ENCODE measurements at regions not wholly inside any gene's neighbourhood (a gene's known extent, or its start where the extent isn't known, plus 50 kb on each side); places are given as distances from the start of the nearest gene placed in this dataset.
"Not testable (repeated sequence)": the region's sequence is repeated elsewhere in the genome, so short reads cannot be mapped to it uniquely, and the experiment has no call there.

DNA sequence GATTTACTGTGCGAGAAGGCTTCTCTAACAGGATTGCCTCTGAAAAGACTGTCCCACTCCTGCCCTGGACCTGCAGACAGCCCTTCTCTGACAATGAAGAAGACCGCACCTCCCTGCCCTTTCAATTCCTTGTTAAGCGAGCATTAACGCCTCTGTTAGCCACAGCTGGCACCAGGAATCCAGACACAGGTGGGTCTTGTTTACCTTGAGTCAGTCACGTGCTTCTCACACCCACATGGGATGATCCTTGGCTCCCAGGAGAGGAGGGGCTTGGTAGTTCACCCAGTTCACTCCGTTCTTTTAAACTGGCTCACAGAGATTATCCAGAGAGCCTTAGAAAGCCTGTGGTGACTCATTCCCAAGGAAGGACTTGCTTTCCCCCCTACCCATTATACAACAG, 410.5 kb upstream of the MEIS1 start:
- DNase-seq, result no peak

DNA sequence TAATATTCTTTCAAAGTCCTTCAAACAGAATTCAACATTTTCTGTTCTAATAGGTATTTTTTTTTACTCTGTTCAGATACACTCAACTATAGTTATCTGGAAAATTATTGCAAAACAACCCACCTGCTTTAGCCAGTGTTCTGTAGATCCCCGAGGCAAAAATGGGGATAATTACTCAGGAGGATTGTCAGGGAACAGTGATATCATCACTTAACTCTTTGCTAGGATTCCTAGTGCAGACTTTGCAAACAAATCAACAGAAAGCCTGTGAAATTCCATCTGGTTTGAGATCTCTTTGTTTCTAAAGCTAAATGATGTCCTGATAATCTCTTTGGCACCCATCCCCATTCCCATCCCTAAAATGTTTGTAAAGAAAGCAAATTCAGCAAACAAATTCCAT, 413.6 kb upstream of the MEIS1 start:
- DNase-seq, result no peak

DNA sequence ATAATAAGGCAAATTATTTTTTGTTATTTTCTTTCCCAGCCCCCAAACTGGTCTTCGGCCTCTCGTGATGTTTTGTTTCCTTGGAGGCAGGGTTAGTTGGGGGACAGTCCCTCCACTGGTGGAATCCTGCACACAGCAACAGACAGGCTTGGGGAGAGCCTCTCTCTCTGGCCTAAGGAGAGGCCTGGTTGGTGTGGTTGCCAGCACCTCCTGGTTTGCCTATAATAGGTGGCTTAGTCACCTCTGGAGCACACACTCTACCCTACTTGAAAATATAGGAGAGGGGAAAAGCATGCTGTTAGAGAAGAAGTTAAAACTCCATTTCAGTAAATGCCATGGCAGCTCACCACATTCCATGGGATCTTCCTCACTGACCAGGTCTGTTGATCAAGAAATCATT, 417.2 kb upstream of the MEIS1 start:
- no peak for DNase-seq

DNA sequence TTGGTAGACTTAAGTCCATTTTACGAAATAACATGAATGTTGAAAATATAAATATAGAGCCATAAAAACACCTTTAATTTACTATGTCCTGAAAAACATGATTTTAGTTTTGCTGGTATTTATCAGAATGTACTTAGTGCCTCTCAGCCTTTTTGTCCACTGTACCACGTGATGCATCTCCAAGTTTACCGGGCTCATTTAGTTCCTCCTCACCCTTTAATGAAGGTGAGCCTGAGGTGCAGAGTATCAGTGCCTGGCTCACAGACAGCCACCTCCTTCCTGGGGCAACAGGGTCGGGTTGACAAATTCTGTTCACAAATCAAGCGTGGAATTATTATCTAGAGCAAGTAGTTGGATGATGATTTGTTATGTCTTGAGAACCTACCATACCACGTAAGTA, 420.5 kb upstream of the MEIS1 start:
- no peak for DNase-seq

DNA sequence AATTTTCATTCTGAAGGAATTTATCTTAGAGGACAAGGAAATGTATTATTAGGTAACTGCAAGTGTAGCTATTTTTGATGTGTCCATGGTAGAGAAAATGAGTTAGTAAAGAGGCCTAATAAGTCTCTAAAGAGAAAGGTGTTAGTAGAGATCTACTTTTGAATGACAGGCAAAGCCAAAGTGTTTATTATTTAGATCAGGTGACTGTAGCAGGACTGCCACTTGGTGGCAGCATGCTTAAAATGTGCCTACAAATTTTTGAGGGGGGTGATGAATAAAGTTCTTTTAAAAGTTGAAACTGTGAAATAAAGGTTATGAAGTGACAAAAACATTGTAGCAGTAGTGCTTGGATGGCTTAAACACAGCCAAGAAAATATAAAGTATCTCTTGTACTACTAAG, 421.5 kb upstream of the MEIS1 start:
- DNase-seq, result no peak

DNA sequence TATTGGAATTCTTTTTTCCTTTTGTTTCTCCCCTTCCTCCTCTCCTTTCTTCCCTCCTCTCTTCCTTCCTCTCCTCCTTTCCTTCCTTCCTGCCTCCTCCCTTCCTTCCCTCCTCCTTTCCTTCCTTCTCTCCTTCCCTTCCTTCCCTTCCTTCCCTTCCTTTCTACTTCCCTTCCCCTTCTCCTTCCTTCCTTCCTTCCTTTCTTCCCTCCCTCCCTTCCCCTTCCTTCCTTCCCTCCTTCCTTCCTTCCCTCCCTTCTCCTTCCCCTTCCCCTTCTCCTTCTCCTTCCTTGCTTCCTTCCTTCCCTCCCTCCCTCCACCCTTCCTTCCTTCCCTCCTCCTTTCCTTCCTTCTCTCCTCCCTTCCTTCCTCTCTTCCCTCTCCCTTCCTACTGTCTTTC, 431.0 kb upstream of the MEIS1 start:
- DNase-seq, result no peak

DNA sequence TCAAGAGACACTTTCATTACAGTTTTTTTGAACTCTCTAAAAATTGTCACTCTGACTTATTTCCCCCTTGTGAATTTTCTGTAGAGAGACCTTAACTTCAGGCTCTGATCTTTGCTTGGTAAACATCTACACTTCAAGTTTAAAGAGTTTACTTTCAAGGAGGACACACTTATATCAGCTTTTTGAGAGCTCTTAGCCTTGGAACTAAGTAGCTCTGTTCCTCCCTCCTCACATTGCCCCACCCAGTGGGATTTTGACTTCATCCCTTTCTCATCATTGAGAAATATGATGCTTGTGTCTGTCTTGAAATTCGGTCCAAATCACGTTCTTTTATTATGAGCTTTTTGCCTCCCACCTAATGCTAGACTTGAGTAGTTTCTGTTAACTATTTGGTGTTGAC, 433.4 kb upstream of the MEIS1 start:
- DNase-seq, result no peak

DNA sequence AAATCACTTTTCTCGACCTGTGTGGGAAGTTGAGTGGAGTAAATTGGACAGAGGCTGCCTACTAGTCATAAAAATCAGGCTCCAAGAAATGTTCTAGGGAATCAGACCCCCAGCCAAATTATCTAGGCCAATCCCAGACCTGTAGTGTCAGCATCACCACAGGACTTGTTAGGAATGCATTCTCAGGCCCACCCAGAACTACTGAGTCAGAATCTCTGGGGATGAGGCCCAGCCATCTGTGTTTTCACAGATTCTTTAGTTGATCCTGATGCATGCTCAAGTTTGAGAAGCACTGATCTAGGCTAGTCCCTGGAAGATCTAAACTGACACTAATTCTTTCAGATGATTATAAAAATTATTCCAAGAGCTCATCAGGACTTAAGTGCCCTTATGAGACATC, 434.0 kb upstream of the MEIS1 start:
- DNase-seq, result no peak

DNA sequence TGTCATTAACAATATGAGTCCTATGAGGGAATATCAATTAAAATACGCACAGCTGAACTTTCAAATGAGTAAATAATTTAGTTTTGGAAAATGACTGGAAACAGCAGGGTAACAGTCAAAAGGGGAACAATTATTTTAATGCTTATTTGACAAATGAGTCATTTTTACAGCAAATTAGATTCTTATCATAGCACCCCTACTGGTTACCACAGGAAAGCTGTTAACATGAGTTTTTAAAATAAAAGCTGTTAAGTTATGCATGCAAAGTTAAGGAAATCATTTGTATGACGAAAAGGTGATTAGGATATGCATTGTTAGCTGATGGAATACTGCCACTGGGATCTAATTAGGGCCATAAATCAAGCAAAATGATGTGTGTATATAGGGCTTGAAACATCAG, 435.1 kb upstream of the MEIS1 start:
- no peak for DNase-seq

DNA sequence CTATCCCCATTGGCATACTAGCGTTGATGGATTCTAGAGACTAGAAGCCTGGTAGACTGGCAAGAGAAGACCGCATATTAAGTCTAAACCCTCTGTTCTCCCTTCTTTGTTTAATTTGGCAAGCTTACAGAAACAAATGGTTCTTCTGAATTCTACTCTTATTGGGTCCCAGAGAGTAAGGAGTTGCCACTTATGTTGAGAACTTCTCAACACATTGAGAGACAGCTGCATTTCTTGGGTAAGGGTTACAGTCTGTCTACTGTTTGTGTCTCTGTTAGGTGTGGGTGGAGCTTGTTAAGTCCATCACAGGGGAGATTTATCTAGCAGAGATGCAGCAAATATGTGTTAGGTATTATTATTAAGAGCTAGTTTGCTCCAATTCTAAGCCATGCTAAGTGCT, 435.8 kb upstream of the MEIS1 start:
- DNase-seq, result no peak

DNA sequence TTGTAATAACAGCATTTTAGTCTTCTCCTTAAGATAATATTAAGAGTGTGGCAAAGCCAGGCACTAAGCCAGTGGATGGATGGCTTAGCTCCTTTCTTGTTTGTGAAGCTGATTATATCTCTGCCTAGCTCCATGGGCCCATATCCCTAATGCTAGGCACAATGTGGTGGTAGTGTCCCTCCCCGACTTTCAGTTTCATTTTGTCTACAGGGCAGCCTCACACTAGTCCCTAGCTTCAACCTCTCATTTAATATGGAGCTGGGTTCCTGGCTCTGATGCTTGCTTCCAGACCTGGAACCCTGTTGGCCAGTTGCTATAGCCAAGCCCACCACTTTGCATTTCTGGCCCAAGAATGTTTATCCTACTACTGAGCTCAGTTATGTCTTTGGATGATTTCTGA, 437.0 kb upstream of the MEIS1 start:
- DNase-seq, result no peak

DNA sequence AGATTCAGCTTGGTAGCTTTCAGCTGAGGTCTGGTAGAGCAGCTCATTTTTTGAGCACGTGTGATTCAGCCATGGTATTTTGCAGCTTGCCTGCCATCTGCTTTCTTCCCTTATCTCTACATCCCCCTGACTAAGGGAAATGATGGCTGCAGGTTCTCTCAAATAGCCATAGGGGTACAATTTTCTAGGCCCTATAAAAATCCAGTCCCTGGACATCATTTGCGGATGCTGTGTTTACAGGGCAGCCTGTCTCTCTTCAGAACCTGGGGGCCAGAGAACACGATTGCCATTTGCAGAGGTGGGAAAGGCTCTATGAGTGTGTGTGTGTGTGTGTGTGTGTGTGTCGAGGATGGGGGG, 442.7 kb upstream of the MEIS1 start:
- no peak for DNase-seq

DNA sequence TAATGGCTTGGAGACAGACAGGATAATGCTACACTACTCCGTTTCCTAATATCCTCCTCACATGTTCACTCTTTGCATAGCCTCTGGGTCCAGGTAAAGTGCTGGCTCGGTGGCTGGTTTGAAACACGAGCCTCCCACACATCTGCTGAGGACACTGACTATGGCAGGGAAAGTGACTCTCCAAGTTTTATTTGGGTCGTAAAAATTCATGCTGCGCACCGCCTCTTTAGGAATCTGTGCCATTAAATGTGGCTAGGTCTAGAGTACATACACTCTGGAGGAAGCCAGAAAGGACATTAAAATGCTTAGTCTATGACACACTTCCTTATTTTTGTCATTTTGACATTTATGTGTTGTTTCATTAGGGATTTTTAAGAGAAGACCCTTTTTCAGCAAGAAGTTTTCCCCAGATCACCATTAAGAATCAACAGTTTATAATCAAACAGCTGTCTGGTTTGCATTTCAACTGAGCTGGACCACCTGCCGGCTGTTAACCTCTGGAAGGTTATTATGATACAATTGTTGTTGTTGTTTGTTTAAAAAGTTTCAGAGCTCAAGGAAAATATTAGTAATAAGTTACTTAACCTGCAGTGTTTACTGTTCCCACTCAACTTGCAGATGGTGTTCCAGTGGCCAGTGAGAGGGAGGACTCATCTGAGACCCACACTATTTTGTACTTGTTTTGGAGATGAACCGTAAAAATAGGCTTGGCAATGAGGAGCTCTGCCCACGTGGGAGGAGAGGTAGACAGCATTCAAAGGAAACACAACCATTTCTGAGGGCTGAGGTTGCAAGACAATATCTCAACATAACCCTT, 443.3 kb upstream of the MEIS1 start:
- DNase-seq, result no peak

DNA sequence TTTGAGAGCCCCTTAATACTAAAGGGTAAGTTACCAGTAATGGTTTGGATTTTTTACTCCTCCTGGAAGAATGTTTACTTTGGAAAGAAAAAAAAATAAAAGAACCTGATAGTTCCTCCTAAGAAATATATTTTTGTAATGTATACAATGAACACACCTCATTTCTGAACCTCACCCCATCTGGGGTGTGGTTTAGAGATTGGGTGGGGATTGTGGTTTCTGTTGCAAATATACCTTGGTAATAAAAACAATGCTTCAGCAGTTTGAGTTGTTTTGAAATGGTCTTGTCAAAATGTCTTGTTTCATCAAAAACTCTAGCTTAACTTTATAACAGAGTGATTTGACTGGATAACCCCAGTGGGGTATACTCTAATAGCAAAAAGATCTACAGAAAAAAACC, 448.9 kb upstream of the MEIS1 start:
- DNase-seq, result no peak

DNA sequence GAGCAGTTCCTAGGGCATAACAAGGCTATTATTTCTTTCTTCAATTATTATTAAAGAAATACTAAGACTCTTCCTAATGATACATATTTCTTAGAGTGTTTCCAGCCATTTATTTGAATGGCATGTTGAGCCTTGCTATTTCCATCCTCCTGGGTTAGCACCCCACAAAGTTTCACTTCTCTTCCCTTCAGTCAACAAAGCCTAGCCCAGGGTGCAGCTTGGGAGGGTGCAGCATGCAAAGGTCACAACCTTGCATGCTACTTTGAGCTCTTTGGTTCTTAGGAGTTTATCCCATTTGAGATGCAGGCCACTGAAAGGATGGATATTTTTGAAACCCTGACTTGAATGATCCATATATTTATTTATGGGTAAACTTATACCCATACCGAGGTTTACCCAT, 454.4 kb upstream of the MEIS1 start:
- DNase-seq, result no peak

DNA sequence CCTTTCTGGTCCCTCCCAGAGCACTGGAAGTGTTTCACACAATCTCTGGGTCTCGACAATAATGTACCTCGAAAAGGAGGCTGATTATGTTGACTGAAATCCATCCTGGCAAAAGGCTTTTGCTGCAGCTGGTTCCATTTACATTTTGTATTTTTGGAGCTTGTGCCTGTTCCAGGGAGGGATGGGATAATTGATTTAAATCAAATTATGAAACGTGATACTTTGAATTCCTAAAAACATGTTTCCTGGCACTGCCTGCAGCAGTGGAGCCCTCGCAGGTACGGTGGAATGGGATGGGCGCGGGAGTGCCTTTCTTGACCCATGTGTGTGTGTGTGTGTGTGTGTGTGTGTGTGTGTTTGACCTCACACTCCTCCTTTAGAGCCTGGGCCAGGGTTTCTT, 455.5 kb upstream of the MEIS1 start:
- DNase-seq, result no peak

DNA sequence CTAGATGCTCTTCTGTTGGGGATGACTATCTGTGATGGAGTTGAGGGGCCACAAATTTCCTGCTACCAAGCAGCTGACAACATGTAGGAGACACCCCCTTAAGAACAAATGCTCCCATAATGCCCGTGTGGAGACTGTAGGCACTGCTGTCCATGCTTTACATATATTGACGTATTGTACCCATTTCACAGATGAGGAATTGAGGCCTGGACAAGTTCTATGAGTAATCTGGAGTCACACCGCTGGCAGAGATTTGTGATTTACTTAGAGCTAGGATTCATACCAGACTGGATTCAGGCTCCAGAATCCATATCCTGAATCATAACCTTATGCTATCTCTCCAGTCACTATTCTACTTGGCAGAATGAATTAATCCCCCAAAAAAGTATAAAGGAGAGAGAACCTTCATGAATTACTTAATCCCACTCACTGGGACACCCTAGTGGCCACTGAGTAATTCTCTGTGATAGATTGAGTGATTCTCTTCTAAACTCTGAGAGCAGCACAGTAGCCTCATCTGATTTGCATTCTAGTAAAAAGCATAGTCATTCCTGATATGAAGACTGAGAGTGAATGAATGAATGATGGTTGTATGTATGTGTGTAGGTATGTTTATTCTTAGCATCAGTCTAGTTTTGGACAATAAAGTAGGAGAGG, 460.7 kb upstream of the MEIS1 start:
- no peak for DNase-seq

DNA sequence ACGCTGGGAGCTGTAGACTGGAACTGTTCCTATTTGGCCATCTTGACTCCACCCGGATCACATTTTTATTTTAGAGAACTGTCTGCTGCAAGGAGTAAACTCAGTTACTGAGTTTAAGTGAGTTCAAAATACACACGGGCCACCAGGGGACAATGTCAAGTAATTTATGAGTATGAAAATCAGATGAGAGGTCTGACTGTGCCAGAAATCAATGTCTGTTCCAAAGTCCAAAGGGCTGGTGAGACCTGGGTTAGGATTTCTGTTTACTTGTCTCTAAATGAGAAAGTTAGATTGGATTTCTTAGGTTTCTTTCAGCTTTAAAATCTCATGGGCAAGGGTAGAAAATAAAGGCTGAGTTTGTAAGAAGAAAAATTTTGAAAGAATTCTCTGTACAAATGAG, 465.8 kb upstream of the MEIS1 start:
- DNase-seq, result no peak

DNA sequence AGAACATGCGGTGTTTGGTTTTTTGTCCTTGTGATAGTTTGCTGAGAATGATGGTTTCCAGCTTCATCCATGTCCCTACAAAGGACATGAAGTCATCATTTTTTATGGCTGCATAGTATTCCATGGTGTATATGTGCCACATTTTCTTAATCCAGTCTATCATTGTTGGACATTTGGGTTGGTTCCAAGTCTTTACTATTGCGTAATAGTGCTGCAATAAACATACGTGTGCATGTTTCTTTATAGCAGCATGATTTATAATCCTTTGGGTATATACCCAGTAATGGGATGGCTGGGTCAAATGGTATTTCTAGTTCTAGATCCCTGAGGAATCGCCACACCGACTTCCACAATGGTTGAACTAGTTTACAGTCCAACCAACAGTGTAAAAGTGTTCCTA, 471.6 kb upstream of the MEIS1 start:
- DNase-seq, result not testable (repeated sequence)

DNA sequence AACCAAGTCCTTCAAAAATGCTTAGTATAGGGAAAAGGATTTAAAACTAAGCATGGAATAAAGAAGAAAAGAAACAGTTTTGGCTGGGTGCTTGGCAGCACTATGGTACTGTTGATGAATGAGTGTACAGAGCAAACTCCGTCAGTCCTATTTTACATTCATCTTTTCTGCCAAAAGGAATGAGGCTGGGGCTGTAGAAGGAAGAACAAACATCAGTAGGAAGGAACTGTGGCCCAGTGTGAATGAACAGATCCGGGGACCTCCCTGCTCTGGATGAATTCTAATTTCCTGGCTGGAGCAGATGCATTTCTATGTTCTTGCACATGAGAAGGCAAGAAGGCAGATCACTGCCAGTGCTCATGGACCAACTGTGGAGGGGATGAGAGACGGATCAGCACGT, 474.0 kb upstream of the MEIS1 start:
- no peak for DNase-seq

DNA sequence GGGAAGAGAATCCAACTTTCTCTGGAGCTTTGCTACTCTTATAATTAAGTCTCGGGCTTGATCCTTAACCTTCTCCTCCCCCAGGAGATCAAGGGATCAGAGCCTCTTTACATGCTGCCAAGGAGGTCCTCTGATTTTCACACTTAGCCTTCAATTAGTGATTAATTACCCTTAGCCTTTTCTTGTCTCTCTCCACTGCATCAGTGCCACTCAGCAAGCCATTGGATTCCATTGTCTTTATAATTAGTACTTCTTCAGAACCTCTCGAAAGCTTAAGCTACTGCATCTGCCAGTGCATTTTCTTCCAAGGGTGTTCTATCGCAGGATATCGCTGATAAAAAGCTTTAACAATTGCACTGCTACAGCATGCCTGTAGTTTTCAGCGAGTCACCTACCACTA, 477.0 kb upstream of the MEIS1 start:
- DNase-seq, result no peak

DNA sequence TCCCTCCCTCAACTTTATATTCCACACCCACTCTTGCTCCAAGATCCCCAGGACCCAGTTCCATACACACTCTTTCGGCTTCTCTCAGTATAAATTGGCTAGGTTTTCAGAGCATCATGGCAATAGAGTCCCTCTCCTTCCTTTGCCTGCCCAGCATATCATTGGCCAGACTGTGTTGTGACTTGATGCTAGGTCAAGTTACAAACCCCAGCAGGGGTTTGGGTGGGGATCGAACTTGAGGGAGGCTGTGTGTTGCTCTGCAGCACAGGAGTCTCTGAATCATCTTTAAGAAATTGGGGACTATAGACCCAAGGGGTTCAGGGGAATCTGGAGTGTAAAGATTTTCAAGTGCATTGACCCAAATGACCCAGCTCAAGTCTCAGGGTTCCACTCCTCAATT, 477.5 kb upstream of the MEIS1 start:
- DNase-seq, result no peak

DNA sequence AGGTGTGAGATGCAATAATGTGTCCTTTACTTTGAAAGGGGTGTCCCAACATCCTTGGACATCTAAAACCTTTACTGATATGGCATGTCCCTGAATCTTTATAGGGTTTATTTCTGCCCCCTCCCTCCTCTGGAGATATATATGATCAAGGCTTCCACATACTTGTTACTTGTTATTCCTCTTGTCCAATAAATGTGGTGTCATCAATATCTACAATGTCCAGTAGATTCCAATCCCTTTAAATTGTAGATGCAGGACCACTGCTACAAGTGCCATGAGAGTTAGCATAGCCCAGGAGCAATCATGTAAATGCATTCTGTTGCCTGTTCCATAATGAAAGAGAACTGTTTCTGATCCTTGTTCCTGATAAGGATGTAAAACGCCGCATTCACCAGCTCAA, 479.7 kb upstream of the MEIS1 start:
- no peak for DNase-seq

DNA sequence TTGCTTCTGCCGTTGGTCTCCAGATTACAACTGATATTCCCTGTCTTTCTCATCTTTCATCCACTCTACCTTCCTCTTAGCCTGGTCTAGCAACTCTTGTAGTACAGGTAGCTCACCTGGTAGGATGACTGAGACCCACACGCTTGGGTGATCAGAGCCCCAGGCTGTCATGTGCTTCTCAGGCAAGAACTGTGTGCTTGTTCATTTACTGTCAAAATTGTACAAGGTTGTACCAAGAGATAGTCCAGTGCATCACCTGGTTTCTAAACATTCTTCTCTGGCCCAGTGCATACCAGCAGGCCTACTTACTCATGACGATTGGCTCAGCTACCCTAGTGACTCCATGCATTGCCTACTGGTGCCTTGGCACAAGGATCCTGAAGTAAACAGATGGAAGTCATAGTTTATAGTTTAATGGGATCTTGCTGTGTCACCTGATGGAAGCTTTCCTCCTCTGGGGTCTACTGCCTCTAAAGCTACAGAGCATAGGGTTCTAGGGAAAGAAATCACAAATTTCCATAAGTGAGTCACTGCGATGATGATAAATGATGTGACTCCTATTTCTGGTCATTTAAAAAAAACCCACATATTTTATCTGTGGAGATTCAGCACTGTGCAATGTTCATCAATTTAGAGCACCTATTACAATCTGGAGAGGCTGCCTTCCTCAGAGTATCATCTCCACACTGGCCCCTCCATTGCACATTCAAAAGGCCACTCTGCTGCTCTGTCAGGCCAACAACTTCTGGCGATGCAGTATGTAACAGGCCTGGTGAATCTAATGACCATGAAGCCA, 481.8 kb upstream of the MEIS1 start:
- DNase-seq, result no peak
